ENCODE measurements at regions not wholly inside any gene's neighbourhood (a gene's known extent, or its start where the extent isn't known, plus 50 kb on each side); places are given as distances from the start of the nearest gene placed in this dataset.
A peak's percentile ranks its signal among the peaks of the same experiment; 100 is the strongest.

DNA sequence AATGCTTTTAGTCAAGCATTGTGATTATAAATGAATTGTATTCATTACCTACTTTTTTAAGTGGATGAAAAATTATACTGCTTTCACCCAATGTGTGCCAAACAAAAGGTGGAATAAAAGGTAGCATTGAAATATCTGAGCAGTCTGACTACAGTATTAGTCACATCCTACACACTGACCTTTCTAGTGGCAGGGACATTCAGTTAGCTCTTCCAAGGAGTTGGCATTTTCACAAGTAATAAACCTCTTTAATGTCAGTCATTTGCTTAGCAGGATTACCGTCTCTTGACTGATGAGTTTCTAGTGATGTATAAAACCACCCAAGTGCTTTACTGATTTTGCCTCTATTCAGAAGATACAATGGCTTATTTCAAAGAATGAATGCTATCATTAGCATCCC, 687.9 kb downstream of the ARAP2 start:
- ChIA-PET CTCF (no interaction called here), POLR2A (no interaction called here)
- Mint-ChIP-seq H3K9me3 (ENCODE audit: unreplicated experiment) (peaks cover 10% of the 10 kb centered on the region), H3K27me3 (ENCODE audit: insufficient read depth, unreplicated experiment) (no peaks in the 10 kb centered on the region), H3K27ac (ENCODE audit: unreplicated experiment) (no peak overlapping the region), H3K4me3 (ENCODE audit: unreplicated experiment) (no peak overlapping the region), H3K4me1 (ENCODE audit: low read depth, unreplicated experiment) (no peaks in the 10 kb centered on the region), H3K36me3 (ENCODE audit: insufficient read depth, unreplicated experiment) (no peaks in the 10 kb centered on the region)
- Histone ChIP-seq H3K36me3 (ENCODE audit: control insufficient read depth, insufficient read depth, low read length) (no peaks in the 10 kb centered on the region), H3K4me1 (no peaks in the 10 kb centered on the region), H3K27me3 (replicated peaks; ENCODE audit: control insufficient read depth, insufficient read depth, low read length) (no peaks in the 10 kb centered on the region), H3K9me3 (no peaks in the 10 kb centered on the region), H3K4me3 (ENCODE audit: low read depth, low read length) (no peak overlapping the region)
- intact Hi-C loops (cut with micrococcal nuclease; ENCODE audit: unreplicated experiment), result no loop called here
- no TSS peak for BruUV-seq (replicated peaks)
- DNase-seq, result no peak
- TF ChIP-seq, protein P1, sequence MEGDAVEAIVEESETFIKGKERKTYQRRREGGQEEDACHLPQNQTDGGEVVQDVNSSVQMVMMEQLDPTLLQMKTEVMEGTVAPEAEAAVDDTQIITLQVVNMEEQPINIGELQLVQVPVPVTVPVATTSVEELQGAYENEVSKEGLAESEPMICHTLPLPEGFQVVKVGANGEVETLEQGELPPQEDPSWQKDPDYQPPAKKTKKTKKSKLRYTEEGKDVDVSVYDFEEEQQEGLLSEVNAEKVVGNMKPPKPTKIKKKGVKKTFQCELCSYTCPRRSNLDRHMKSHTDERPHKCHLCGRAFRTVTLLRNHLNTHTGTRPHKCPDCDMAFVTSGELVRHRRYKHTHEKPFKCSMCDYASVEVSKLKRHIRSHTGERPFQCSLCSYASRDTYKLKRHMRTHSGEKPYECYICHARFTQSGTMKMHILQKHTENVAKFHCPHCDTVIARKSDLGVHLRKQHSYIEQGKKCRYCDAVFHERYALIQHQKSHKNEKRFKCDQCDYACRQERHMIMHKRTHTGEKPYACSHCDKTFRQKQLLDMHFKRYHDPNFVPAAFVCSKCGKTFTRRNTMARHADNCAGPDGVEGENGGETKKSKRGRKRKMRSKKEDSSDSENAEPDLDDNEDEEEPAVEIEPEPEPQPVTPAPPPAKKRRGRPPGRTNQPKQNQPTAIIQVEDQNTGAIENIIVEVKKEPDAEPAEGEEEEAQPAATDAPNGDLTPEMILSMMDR (IDR thresholded peaks at IDR 0.05; ENCODE audit: insufficient read depth in 1 of 2, low read depth in 1 of 2, low read length in 1 of 2, severe bottlenecking in 1 of 2, unreplicated experiment in 1 of 2), result no peak

DNA sequence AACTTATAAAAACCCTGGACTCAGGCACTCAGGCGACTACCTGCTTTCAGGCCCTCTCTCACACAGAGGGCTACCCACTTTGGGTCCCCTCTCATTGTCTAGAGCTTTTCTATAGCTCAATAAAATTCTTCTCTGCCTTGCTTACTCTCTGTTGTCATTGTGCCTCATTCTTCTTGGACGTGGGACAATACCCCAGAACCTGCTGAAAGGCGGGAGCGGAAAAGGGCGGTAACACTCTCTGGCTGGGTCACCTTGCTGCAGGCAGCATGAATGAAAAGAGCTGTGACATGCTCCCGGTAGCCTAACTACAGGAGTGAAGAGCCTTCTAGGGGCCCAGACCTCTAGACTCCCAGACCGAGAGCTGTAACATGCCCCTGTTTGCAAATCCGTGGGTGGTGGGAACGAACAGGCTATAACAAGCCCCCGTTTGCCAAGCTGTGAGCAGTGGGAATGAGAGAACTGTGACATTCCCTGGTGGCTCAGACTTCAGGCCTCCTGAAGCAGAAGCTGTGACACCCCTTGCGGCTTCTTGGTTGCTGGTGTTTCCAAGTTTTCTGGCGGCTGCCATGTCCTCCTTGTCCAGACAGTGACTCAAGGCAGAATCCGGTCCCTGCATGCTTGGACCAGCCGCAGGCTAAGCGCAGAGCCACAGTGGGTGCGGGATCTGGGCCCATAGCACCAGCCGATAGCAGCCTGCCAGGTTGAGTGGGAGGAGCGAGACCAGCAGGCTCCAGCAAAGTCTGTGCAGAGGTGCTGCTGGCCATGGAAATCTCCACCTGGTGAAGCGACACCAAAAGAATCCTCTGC, 684.6 kb downstream of the ARAP2 start:
- no peaks in the 10 kb centered on the region for H3K4me1 ChIP-seq
- Mint-ChIP-seq H3K4me1 (ENCODE audit: low read depth, unreplicated experiment) (no peaks in the 10 kb centered on the region), H3K36me3 (ENCODE audit: insufficient read depth, unreplicated experiment) (no peaks in the 10 kb centered on the region), H3K4me3 (ENCODE audit: unreplicated experiment) (no peak overlapping the region), H3K27ac (ENCODE audit: unreplicated experiment) (no peak overlapping the region), H3K27me3 (ENCODE audit: insufficient read depth, unreplicated experiment) (no peaks in the 10 kb centered on the region), H3K9me3 (ENCODE audit: unreplicated experiment) (peaks cover 10% of the 10 kb centered on the region)
- no peaks in the 10 kb centered on the region for H3K27me3 ChIP-seq (replicated peaks; ENCODE audit: control insufficient read depth, insufficient read depth, low read length)
- intact Hi-C loops (cut with micrococcal nuclease; ENCODE audit: unreplicated experiment), result no loop called here
- no peak overlapping the region for H3K4me3 ChIP-seq (ENCODE audit: low read depth, low read length)
- peak in 1 of 2 experiments; percentile 2 for DNase-seq
- TF ChIP-seq, protein P1 (IDR thresholded peaks at IDR 0.05; ENCODE audit: insufficient read depth in 1 of 2, low read depth in 1 of 2, low read length in 1 of 2, severe bottlenecking in 1 of 2, unreplicated experiment in 1 of 2), result no peak
- no peaks in the 10 kb centered on the region for H3K9me3 ChIP-seq
- ChIA-PET CTCF (no interaction called here), POLR2A (no interaction called here)
- no peaks in the 10 kb centered on the region for H3K36me3 ChIP-seq (ENCODE audit: control insufficient read depth, insufficient read depth, low read length)
- BruUV-seq (replicated peaks), result no TSS peak

- Mint-ChIP-seq H3K27ac (ENCODE audit: unreplicated experiment) (no peak overlapping the region), H3K27me3 (ENCODE audit: insufficient read depth, unreplicated experiment) (no peaks in the 10 kb centered on the region), H3K9me3 (ENCODE audit: unreplicated experiment) (peaks cover 3% of the 10 kb centered on the region), H3K36me3 (ENCODE audit: insufficient read depth, unreplicated experiment) (no peaks in the 10 kb centered on the region), H3K4me3 (ENCODE audit: unreplicated experiment) (no peak overlapping the region), H3K4me1 (ENCODE audit: low read depth, unreplicated experiment) (no peaks in the 10 kb centered on the region)
- no peak overlapping the region for H3K4me3 ChIP-seq (ENCODE audit: low read depth, low read length)
- no peak for DNase-seq
- intact Hi-C loops (cut with micrococcal nuclease; ENCODE audit: unreplicated experiment), result no loop called here
- no peaks in the 10 kb centered on the region for H3K36me3 ChIP-seq (ENCODE audit: control insufficient read depth, insufficient read depth, low read length)
- TF ChIP-seq, protein P1 (IDR thresholded peaks at IDR 0.05; ENCODE audit: insufficient read depth in 1 of 2, low read depth in 1 of 2, low read length in 1 of 2, severe bottlenecking in 1 of 2, unreplicated experiment in 1 of 2), result no peak
- H3K9me3 ChIP-seq, result no peaks in the 10 kb centered on the region
- no peaks in the 10 kb centered on the region for H3K27me3 ChIP-seq (replicated peaks; ENCODE audit: control insufficient read depth, insufficient read depth, low read length)
- no peaks in the 10 kb centered on the region for H3K4me1 ChIP-seq
- ChIA-PET POLR2A (no interaction called here), CTCF (no interaction called here)
- BruUV-seq (replicated peaks), result no TSS peak
Measured at GRCh38 chr4:35562861-35563260, 681.5 kb downstream of the ARAP2 start.

Measured in Caco-2 (cell line).